NCI-H2171 treated with DMSO at 0.1 percent for 48 hours (cell line): ENCODE measurements at regions not wholly inside any gene's neighbourhood (a gene's known extent, or its start where the extent isn't known, plus 50 kb on each side); places are given as distances from the start of the nearest gene placed in this dataset.

Experiments used
- DNase-seq: peaks from one replicate; lab custom pipeline; 2025; lab: John Stamatoyannopoulos, UW

GRCh38 chr18:61085036-61085435, 248.2 kb upstream of the CDH20 start:
- DNase-seq, result no peak

DNA sequence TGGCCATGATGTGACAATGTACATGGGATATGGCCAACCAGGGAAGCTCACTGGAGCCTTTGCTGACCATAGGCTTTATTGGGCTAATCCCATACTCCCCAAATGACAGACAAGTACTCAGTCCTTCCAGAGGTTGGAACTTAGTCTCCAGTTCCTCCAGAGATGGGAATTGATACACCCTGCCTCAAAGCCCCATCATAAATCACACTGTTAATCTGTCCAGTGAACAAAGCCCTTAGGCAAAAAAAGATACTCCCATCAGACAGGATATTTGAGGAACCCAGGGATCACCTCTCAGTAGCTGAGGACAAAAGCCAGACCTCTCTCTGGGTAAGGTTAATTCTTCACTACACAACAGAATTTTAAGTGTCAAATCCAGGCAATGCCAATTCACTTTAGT, 247.5 kb upstream of the CDH20 start:
- DNase-seq, result no peak

- no peak for DNase-seq
Measured at GRCh38 chr18:61086657-61087056, 246.6 kb upstream of the CDH20 start.

GRCh38 chr18:61091379-61091778, 241.9 kb upstream of the CDH20 start:
- no peak for DNase-seq

- DNase-seq, result peak; percentile 8
Measured at GRCh38 chr18:61093965-61094364, 239.3 kb upstream of the CDH20 start.

- DNase-seq, result no peak
Measured at GRCh38 chr18:61096226-61096625, 237.0 kb upstream of the CDH20 start.

DNA sequence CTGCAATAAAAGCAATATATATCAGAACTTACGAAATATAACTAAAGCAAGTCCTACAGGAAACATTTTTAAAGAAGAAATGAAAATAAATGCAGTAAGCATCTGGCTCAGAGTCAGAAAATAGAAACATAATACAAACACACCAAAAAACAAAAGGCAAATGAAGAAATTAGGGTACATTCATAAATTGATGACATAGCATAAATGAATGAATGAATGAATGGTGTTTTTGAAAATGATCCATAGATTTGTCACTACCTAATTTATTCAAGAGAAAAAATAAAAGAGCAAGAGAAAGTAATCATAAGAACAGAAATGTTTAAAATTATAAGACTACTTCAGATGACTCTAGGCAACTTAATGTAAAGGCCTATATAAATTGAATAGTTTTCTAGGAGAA, 226.1 kb upstream of the CDH20 start:
- DNase-seq, result no peak

- DNase-seq, result no peak
Measured at GRCh38 chr18:61108706-61109105, 224.5 kb upstream of the CDH20 start.

- no peak for DNase-seq
Measured at GRCh38 chr18:61123309-61123708, 209.9 kb upstream of the CDH20 start.

DNA sequence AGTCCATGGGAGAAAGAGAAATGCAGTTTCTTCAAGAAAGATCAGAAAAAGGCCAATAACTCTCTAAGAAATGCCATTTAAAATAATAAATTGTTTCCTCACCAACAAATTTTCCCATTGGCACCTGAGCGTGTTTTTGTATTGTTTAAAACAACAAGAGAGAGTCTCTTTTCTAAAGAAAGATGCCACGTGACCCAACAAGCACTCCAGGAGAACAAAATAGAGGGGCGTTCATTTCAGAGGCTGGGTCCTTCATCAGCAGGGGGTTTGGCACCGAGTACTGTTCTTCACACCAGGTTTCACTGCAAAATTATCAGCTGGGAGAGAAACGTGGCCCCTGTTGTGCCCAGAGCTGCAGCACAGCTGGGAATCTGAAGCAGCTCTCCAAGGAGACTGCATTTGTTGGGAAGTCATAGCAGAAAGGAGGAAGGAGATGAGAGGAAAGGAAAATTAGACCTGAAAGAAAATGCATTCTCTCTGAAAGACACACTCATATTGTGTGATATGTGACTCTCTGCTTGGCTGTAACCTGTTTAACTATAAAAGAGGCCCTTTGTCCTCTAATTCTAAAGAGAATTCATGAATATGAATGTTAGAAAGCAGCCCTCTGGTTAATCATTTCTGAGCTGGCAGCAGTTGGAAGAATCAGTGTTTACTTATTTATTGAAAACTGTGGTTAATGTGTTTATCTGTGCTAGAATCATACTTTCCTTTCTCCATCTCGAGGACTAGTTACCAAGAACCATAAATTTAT, 205.3 kb upstream of the CDH20 start:
- no peak for DNase-seq

DNA sequence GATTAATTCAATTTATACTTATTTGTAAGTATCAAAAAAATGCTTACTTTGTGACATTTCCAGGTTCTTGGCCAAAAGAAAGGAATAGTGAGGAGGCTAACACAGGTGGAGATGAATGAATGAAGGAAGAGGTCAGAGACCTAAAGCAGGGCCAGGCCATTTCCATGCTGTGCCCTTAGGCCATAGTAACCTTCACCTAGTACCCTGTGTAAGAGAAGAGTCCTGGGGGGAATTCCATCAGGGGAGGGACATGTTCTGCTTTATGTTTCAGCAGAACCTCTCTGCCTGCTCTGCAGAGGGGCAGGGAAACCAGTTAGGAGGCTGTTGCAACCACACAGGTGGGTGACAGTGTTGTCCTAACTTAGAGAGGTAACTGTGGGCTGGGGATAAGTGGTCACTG, 204.2 kb upstream of the CDH20 start:
- DNase-seq, result no peak

DNA sequence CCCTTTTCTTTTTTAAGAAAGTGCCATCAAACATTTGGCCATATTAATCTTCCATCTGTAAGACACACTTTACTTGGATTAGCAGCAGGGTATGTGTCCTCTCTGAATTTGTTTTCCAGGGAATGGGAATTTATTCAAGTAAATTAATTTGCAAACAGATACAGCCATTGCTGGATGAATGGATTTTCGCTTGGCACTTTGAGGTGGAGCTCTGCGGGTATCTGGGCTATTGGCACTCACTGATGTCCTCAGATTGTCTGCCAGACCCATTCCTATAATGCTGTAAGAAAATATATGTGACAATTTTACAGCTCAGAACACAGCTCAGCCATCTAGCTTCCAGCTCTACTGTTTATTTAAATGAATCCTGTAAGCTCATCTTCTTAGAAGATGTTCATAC, 201.2 kb upstream of the CDH20 start:
- no peak for DNase-seq

DNA sequence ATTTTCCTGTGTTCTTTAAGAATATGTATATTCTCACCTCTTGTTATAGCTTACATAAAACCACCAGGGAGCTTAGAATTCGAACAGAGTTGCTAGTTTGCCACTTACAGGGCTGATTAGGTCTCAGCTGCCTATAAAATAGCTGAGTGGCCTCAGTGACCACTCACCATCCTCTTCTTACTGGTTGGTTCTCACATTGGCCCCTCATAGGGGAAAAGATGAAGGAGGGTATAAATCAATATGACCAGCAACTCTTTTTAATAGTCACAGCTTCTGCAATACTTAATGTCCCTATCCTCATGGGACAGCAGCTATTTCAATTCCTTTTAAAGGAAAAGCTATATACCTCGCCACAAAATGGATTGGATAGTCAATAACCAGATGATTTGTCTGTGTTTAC, 199.4 kb upstream of the CDH20 start:
- no peak for DNase-seq

GRCh38 chr18:61136711-61137251, 196.4 kb upstream of the CDH20 start:
- no peak for DNase-seq

- no peak for DNase-seq
Measured at GRCh38 chr18:61141691-61142090, 191.5 kb upstream of the CDH20 start.

DNA sequence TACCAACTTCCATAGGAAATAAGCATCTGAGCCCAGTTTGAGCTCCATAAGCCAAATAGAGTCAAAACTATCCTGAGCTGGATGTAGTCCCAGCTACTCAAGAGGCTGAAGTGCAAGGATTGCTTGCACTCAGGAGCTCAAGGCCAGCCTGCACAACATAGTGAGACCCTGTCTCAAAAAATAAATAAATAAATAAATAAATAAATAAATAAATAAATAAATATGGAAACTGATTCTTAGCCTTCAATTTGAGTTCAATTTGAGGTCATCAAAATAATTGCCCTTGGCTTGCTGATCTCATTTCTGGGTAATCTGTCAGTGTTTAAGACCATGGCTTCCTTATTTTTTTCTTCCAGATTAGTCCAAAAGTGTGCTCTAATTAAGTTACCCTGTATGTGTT, 184.9 kb upstream of the CDH20 start:
- DNase-seq, result no peak

GRCh38 chr18:61149786-61150185, 183.4 kb upstream of the CDH20 start:
- no peak for DNase-seq

DNA sequence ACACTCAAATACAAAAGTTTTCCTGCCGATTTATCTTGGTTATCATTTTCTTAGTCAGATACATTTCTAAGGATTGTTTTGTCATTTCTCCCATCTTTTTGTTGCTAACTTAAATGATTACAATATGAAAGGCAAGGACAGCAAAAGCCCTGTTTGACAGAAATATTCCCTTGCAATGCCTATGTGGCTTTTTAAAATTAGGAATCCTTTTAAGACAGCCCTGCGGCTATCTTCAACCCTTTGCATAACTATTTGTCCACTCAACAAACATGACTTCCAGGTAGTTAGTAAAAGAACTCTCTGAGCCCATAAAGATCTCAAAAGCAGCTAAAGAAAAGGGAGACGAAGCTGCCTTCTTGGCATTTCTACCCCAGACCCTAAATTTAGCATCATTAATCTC, 179.7 kb upstream of the CDH20 start:
- no peak for DNase-seq

- no peak for DNase-seq
Measured at GRCh38 chr18:61154866-61155265, 178.4 kb upstream of the CDH20 start.

DNA sequence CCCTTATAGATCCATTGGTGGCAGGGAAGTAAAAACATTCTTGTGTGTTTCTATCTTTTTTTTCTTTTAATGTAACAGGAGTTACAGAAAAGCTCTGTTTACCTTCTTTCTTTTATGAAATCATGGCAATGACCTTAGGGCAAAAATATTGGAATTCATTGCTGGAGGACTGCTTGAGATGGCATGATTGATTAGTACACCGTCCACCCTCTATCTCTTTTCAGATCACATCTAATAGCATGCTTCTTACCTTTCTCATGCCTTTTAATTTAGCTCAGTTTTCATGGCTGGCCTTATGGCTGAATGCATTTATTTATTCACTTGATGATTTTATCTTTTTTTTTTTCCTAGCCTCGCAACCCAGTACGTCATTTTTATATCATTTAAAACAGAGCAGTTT, 177.6 kb upstream of the CDH20 start:
- DNase-seq, result no peak

GRCh38 chr18:61157451-61157850, 175.8 kb upstream of the CDH20 start:
- DNase-seq, result no peak

DNA sequence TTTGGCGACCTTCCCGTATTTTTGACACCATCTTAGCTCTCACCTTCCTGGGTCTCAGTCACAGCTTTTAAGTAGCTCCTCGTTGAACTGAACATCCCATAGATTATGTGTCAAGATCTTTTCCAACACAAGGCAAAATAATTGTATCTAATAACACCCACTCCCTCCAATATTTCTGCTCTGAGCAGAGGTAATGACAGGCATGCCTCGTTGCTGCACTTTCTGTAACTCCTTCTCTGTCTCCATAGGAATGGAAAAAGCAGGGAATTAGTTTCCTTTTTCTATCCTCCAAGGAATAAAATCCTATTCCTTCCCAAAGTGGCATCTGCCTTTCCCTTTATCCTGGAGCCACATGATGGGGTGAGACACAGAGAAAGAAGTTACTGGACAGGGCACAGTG, 174.0 kb upstream of the CDH20 start:
- DNase-seq, result no peak

GRCh38 chr18:61164321-61164720, 168.9 kb upstream of the CDH20 start:
- no peak for DNase-seq

- DNase-seq, result no peak
Measured at GRCh38 chr18:61167902-61168301, 165.3 kb upstream of the CDH20 start.
